Stimulated activated effector memory CD8-positive, alpha-beta T cell treated with anti-CD3 and anti-CD28 coated beads, Interleukin-12 subunit alpha, Interleukin-12 subunit beta, amount 100 ng/mL, for 72 hours (primary cell): ENCODE measurements at regions not wholly inside any gene's neighbourhood (a gene's known extent, or its start where the extent isn't known, plus 50 kb on each side); places are given as distances from the start of the nearest gene placed in this dataset.
A peak's percentile ranks its signal among the peaks of the same experiment; 100 is the strongest.

Experiments
- ATAC-seq: fragments of 150-1000 bp; cut with Tn5 transposase; 2 replicates; pipeline ENCODE4 v1.10.0; 2021
- DNase-seq, 2 donors: peaks; one replicate each; pipeline ENCODE4 v3.0.0; 2021 to 2022; ENCODE audit warnings: low spot score in 2 of 2
- H3K27ac Mint-ChIP-seq: one replicate; pipeline ENCODE4 v1.8.0; 2022; ENCODE audit warnings: mild to moderate bottlenecking, mixed read lengths
- H3K36me3 Mint-ChIP-seq: one replicate; pipeline ENCODE4 v1.8.0; 2022; ENCODE audit warnings: mild to moderate bottlenecking, mixed read lengths
- H3K4me1 Mint-ChIP-seq: one replicate; pipeline ENCODE4 v1.8.0; 2022; ENCODE audit warnings: mixed read lengths
- H3K4me3 Mint-ChIP-seq: one replicate; pipeline ENCODE4 v1.8.0; 2022; ENCODE audit warnings: mild to moderate bottlenecking, mixed read lengths
- H3K9me3 Mint-ChIP-seq: one replicate; pipeline ENCODE4 v1.8.0; 2022; ENCODE audit warnings: mixed read lengths

- ATAC-seq: no peak
These were observed 438.5 kb upstream of the FAT3 start for GRCh38 chr11:91786097-91786496.

GRCh38 chr11:91783173-91783572 lies 441.4 kb upstream of the FAT3 start:
- H3K4me1 Mint-ChIP-seq: no peaks in the 10 kb centered on the region
- ATAC-seq: no peak
- H3K36me3 Mint-ChIP-seq: no peaks in the 10 kb centered on the region
- DNase-seq: no peak
- no peak overlapping the region for H3K27ac Mint-ChIP-seq
- peaks cover 13% of the 10 kb centered on the region for H3K9me3 Mint-ChIP-seq
- no peak overlapping the region for H3K4me3 Mint-ChIP-seq

More at GRCh38 chr11:91786097-91786496, 438.5 kb upstream of the FAT3 start:
- Mint-ChIP-seq H3K36me3 (no peaks in the 10 kb centered on the region), H3K4me1 (no peaks in the 10 kb centered on the region), H3K4me3 (no peak overlapping the region), H3K27ac (no peak overlapping the region), H3K9me3 (peaks cover 16% of the 10 kb centered on the region)
- DNase-seq: no peak

- H3K9me3 Mint-ChIP-seq: peaks cover 11% of the 10 kb centered on the region
- no peaks in the 10 kb centered on the region for H3K36me3 Mint-ChIP-seq
- ATAC-seq: no peak
- no peak overlapping the region for H3K27ac Mint-ChIP-seq
- no peaks in the 10 kb centered on the region for H3K4me1 Mint-ChIP-seq
- DNase-seq: no peak
- H3K4me3 Mint-ChIP-seq: no peak overlapping the region
These were observed 445.9 kb upstream of the FAT3 start for GRCh38 chr11:91778758-91779157.

GRCh38 chr11:91776655-91777054 lies 448.0 kb upstream of the FAT3 start:
- no peak overlapping the region for H3K4me3 Mint-ChIP-seq
- H3K27ac Mint-ChIP-seq: no peak overlapping the region
- H3K9me3 Mint-ChIP-seq: peaks cover 16% of the 10 kb centered on the region
- H3K36me3 Mint-ChIP-seq: no peaks in the 10 kb centered on the region
- no peak for DNase-seq
- H3K4me1 Mint-ChIP-seq: no peaks in the 10 kb centered on the region
- no peak for ATAC-seq

- DNase-seq (no peak), ATAC-seq (no peak)
- Mint-ChIP-seq H3K4me3 (no peak overlapping the region), H3K27ac (no peak overlapping the region), H3K4me1 (no peaks in the 10 kb centered on the region), H3K9me3 (peaks cover 17% of the 10 kb centered on the region), H3K36me3 (no peaks in the 10 kb centered on the region)
These were observed 451.5 kb upstream of the FAT3 start for GRCh38 chr11:91773090-91773489.

- Mint-ChIP-seq H3K4me3 (no peak overlapping the region), H3K27ac (no peak overlapping the region), H3K4me1 (no peaks in the 10 kb centered on the region), H3K36me3 (no peaks in the 10 kb centered on the region), H3K9me3 (peaks cover 13% of the 10 kb centered on the region)
- no peak for DNase-seq
- ATAC-seq: no peak
These were observed 452.7 kb upstream of the FAT3 start for GRCh38 chr11:91771961-91772360.

- Mint-ChIP-seq H3K36me3 (no peaks in the 10 kb centered on the region), H3K4me3 (no peak overlapping the region), H3K27ac (no peak overlapping the region), H3K4me1 (no peaks in the 10 kb centered on the region), H3K9me3 (peaks cover 10% of the 10 kb centered on the region)
- DNase-seq: no peak
- no peak for ATAC-seq
These were observed 455.8 kb upstream of the FAT3 start for GRCh38 chr11:91768783-91769182.

- no peak overlapping the region for H3K27ac Mint-ChIP-seq
- no peak for DNase-seq
- peaks cover 2% of the 10 kb centered on the region for H3K9me3 Mint-ChIP-seq
- no peaks in the 10 kb centered on the region for H3K4me1 Mint-ChIP-seq
- no peak overlapping the region for H3K4me3 Mint-ChIP-seq
- H3K36me3 Mint-ChIP-seq: no peaks in the 10 kb centered on the region
- no peak for ATAC-seq
These were observed 461.3 kb upstream of the FAT3 start for GRCh38 chr11:91763331-91763730.

- ATAC-seq: no peak
- Mint-ChIP-seq H3K27ac (no peak overlapping the region), H3K9me3 (peaks cover 2% of the 10 kb centered on the region), H3K4me3 (no peak overlapping the region), H3K4me1 (no peaks in the 10 kb centered on the region), H3K36me3 (no peaks in the 10 kb centered on the region)
- no peak for DNase-seq
These were observed 463.1 kb upstream of the FAT3 start for GRCh38 chr11:91761406-91762025.

GRCh38 chr11:91756829-91757480 lies 467.7 kb upstream of the FAT3 start:
- no peaks in the 10 kb centered on the region for H3K36me3 Mint-ChIP-seq
- ATAC-seq (no peak), DNase-seq (no peak)
- H3K9me3 Mint-ChIP-seq: no peaks in the 10 kb centered on the region
- no peak overlapping the region for H3K27ac Mint-ChIP-seq
- no peaks in the 10 kb centered on the region for H3K4me1 Mint-ChIP-seq
- no peak overlapping the region for H3K4me3 Mint-ChIP-seq

GRCh38 chr11:91755951-91756707 lies 468.5 kb upstream of the FAT3 start:
- ATAC-seq: no peak
- no peak overlapping the region for H3K4me3 Mint-ChIP-seq
- DNase-seq: no peak
- H3K27ac Mint-ChIP-seq: no peak overlapping the region
- H3K36me3 Mint-ChIP-seq: no peaks in the 10 kb centered on the region
- no peaks in the 10 kb centered on the region for H3K4me1 Mint-ChIP-seq
- peaks cover 3% of the 10 kb centered on the region for H3K9me3 Mint-ChIP-seq

- no peak overlapping the region for H3K4me3 Mint-ChIP-seq
- no peaks in the 10 kb centered on the region for H3K4me1 Mint-ChIP-seq
- DNase-seq: no peak
- H3K27ac Mint-ChIP-seq: no peak overlapping the region
- H3K36me3 Mint-ChIP-seq: no peaks in the 10 kb centered on the region
- no peak for ATAC-seq
- peaks cover 4% of the 10 kb centered on the region for H3K9me3 Mint-ChIP-seq
These were observed 469.1 kb upstream of the FAT3 start for GRCh38 chr11:91755526-91755925.

- Mint-ChIP-seq H3K36me3 (no peaks in the 10 kb centered on the region), H3K9me3 (peaks cover 12% of the 10 kb centered on the region), H3K27ac (no peak overlapping the region), H3K4me1 (no peaks in the 10 kb centered on the region), H3K4me3 (no peak overlapping the region)
- ATAC-seq (no peak), DNase-seq (no peak)
These were observed 475.4 kb upstream of the FAT3 start for GRCh38 chr11:91749251-91749650.

GRCh38 chr11:91742155-91742554 lies 482.5 kb upstream of the FAT3 start:
- Mint-ChIP-seq H3K4me1 (no peaks in the 10 kb centered on the region), H3K27ac (no peak overlapping the region), H3K9me3 (peaks cover 9% of the 10 kb centered on the region), H3K36me3 (no peaks in the 10 kb centered on the region), H3K4me3 (no peak overlapping the region)
- no peak for DNase-seq
- no peak for ATAC-seq

GRCh38 chr11:91731051-91731450 lies 493.6 kb upstream of the FAT3 start:
- H3K4me3 Mint-ChIP-seq: no peak overlapping the region
- ATAC-seq (no peak), DNase-seq (no peak)
- H3K4me1 Mint-ChIP-seq: no peaks in the 10 kb centered on the region
- H3K9me3 Mint-ChIP-seq: peaks cover 17% of the 10 kb centered on the region
- no peaks in the 10 kb centered on the region for H3K36me3 Mint-ChIP-seq
- peak overlapping the region; percentile 50 for H3K27ac Mint-ChIP-seq

- no peak for ATAC-seq
- Mint-ChIP-seq H3K27ac (peak overlapping the region; percentile 50), H3K4me1 (no peaks in the 10 kb centered on the region), H3K9me3 (peaks cover 17% of the 10 kb centered on the region), H3K36me3 (no peaks in the 10 kb centered on the region), H3K4me3 (no peak overlapping the region)
- DNase-seq: no peak
These were observed 494.0 kb upstream of the FAT3 start for GRCh38 chr11:91730620-91731019.
